ENCODE measurements at regions not wholly inside any gene's neighbourhood (a gene's known extent, or its start where the extent isn't known, plus 50 kb on each side); places are given as distances from the start of the nearest gene placed in this dataset.

DNA sequence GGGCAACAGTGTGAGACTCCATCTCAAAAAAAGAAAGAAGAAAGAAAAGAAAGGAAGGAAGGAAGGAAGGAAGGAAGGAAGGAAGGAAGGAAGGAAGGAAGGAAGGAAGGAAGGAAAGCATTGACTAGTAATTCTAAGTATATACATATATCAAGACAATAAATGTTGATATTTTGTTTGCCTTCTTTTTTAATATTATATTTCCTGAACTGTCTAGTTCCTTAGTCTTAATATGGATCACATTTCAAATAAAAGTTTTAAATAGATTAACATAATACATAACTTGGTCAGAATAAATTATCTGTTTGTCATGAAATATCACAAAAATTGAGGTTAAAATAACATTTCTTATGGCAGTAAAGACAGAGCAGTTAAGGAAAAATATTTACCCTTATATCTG is 1448.4 kb upstream of the C9orf72 start:
- no peak for TF ChIP-seq CTCF (IDR thresholded peaks at IDR 0.05)
- H3K36me3 ChIP-seq, result no peaks in the 10 kb centered on the region
- no peaks in the 10 kb centered on the region for H3K4me1 ChIP-seq
- no peak overlapping the region for H3K27ac ChIP-seq
- no peaks in the 10 kb centered on the region for H3K27me3 ChIP-seq (ENCODE audit: low read depth)
- DNase-seq (no peak), ATAC-seq (no peak)
- H3K4me3 ChIP-seq, result no peak overlapping the region
- intact Hi-C loops (cut with DNase I), result no loop called here
- H3K9me3 ChIP-seq, result no peaks in the 10 kb centered on the region

GRCh38 chr9:29038332-29038731 is 1465.1 kb upstream of the C9orf72 start:
- no peaks in the 10 kb centered on the region for H3K27me3 ChIP-seq (ENCODE audit: low read depth)
- ATAC-seq (no peak), DNase-seq (no peak)
- H3K27ac ChIP-seq, result no peak overlapping the region
- intact Hi-C loops (cut with DNase I), result loop anchor here (10.0 kb wide), 1 partner anchor 64 kb away; no protein-coding TSS in a partner anchor
- no peak for TF ChIP-seq CTCF (IDR thresholded peaks at IDR 0.05)
- H3K4me1 ChIP-seq, result no peaks in the 10 kb centered on the region
- H3K9me3 ChIP-seq, result no peaks in the 10 kb centered on the region
- no peaks in the 10 kb centered on the region for H3K36me3 ChIP-seq
- H3K4me3 ChIP-seq, result no peak overlapping the region

DNA sequence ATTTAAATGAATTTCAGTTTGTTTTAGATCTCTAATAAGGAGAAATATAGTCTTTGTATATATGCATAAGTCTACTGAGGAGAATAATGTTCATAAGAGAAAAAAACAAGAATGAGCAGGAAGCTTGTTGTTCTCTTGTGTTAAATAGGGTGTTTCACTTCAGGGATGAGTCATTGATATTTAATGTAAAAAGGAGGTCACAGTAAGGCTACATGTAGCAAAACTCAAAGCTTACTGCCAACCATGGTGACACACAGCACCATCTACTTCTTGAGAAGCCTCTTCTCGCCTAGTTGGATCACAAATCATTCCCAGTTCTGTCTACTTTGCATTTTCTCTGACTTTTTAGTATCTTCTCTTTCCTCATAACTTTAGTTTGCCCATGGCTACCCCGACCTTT is 1466.0 kb upstream of the C9orf72 start:
- DNase-seq (no peak), ATAC-seq (no peak)
- Histone ChIP-seq H3K4me1 (no peaks in the 10 kb centered on the region), H3K27ac (no peak overlapping the region), H3K4me3 (no peak overlapping the region), H3K9me3 (no peaks in the 10 kb centered on the region), H3K36me3 (no peaks in the 10 kb centered on the region), H3K27me3 (ENCODE audit: low read depth) (no peaks in the 10 kb centered on the region)
- TF ChIP-seq CTCF (IDR thresholded peaks at IDR 0.05), result no peak
- intact Hi-C loops (cut with DNase I), result loop anchor here (10.0 kb wide), 1 partner anchor 64 kb away; no protein-coding TSS in a partner anchor

DNA sequence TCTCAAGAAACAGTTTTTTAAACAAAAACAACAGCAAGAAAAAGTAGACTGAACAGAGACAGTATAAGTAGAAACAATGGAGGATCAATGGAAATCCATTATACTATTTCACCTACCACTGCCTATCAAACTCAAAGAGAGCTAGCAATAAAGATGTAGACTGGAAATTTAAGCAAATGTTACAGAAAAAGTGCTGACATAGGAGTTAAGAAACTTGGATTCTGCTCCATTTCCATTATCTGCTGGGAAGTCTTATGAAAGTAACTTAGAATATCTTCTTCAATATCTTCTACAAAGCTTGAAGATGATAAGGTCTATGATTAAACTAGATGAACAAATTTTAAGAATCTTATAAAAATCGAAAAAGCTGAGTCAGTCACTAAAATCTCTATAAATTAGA is 1469.8 kb upstream of the C9orf72 start:
- Histone ChIP-seq H3K36me3 (no peaks in the 10 kb centered on the region), H3K9me3 (no peaks in the 10 kb centered on the region), H3K27ac (no peak overlapping the region), H3K4me3 (no peak overlapping the region), H3K27me3 (ENCODE audit: low read depth) (no peaks in the 10 kb centered on the region), H3K4me1 (no peaks in the 10 kb centered on the region)
- intact Hi-C loops (cut with DNase I), result no loop called here
- DNase-seq (no peak), ATAC-seq (no peak)
- TF ChIP-seq CTCF (IDR thresholded peaks at IDR 0.05), result no peak

DNA sequence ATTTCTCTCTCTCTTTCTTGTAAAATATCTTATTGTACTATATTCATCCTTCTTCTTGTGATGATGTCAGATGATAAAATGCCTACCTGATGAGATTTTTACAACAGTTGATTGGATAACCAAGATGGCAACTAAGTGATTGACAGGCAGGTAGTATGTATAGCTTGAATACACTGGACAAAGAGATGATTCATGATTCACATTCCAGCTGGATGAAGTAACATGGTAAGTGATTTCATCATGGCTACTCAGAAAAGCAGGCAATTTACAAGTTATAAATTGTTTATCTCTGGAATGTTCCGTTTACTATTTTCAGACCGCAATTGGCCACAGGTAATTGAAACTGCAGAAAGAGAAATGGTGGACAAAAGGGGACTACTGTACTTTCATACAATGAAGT is 1471.7 kb upstream of the C9orf72 start:
- Histone ChIP-seq H3K36me3 (no peaks in the 10 kb centered on the region), H3K4me3 (no peak overlapping the region), H3K4me1 (no peaks in the 10 kb centered on the region), H3K9me3 (no peaks in the 10 kb centered on the region), H3K27me3 (ENCODE audit: low read depth) (no peaks in the 10 kb centered on the region), H3K27ac (no peak overlapping the region)
- intact Hi-C loops (cut with DNase I), result no loop called here
- TF ChIP-seq CTCF (IDR thresholded peaks at IDR 0.05), result no peak
- DNase-seq (no peak), ATAC-seq (no peak)

DNA sequence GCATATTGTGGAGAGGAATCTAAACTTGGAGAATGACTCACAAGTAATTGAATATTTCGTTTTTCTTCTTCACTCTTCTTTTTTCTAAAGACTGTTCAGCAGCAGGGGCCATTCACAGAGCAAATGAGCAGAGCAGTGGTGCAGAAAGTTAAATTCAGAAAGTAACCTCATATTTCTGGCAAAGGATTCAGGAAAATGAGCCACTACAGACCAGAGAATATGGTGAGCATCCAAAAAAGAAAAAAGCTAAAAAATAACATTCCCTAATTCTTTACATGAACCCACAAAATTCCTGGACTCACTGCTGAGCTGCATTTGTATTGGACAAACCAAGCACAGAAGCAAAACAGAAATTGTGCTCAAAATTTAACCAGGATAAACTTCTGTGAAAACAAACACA is 1486.8 kb upstream of the C9orf72 start:
- no peak overlapping the region for H3K27ac ChIP-seq
- no peak for ATAC-seq
- TF ChIP-seq CTCF (IDR thresholded peaks at IDR 0.05), result no peak
- no peaks in the 10 kb centered on the region for H3K36me3 ChIP-seq
- H3K4me1 ChIP-seq, result no peaks in the 10 kb centered on the region
- DNase-seq, result no peak
- H3K4me3 ChIP-seq, result no peak overlapping the region
- no peaks in the 10 kb centered on the region for H3K9me3 ChIP-seq
- intact Hi-C loops (cut with DNase I), result no loop called here
- H3K27me3 ChIP-seq (ENCODE audit: low read depth), result no peaks in the 10 kb centered on the region
